Keratinocyte (primary cell): ENCODE measurements at regions not wholly inside any gene's neighbourhood (a gene's known extent, or its start where the extent isn't known, plus 50 kb on each side); places are given as distances from the start of the nearest gene placed in this dataset.

Experiments used
- CTCF ChIP-seq, 3 experiments: IDR thresholded peaks in 1 of 3; conservative IDR thresholded peaks in 1 of 3; optimal IDR thresholded peaks in 1 of 3; 2 replicates in 2 of 3; 3 replicates in 1 of 3; pipeline versions ENCODE3 to v1.5.1; 2011; ENCODE audit warnings: low read length in 3 of 3, mild to moderate bottlenecking in 3 of 3, moderate library complexity in 2 of 3, control low read depth in 1 of 3, inconsistent platforms in 1 of 3; ENCODE audit not compliant: insufficient read depth in 2 of 3; ENCODE audit errors: extremely low read depth in 1 of 3
- EZH2 ChIP-seq: IDR thresholded peaks from one replicate; pipeline ENCODE4 v1.6.1; 2012; ENCODE audit warnings: inconsistent platforms, mild to moderate bottlenecking, low read length, moderate library complexity

- no peak for TF ChIP-seq CTCF (optimal IDR thresholded peaks at IDR 0.05 in 1 of 3, IDR thresholded peaks at IDR 0.05 in 1 of 3, conservative IDR thresholded peaks at IDR 0.05 in 1 of 3; ENCODE audit: extremely low read depth in 1 of 3, insufficient read depth in 2 of 3, low read length in 3 of 3)
- TF ChIP-seq EZH2, result no peak
Observed at GRCh38 chr18:76080430-76080829, 414.6 kb downstream of the ZNF516 start.
